ENCODE measurements at regions not wholly inside any gene's neighbourhood (a gene's known extent, or its start where the extent isn't known, plus 50 kb on each side); places are given as distances from the start of the nearest gene placed in this dataset.

GRCh38 chr9:11821306-11821975 is 871.7 kb upstream of the TYRP1 start:
- TF ChIP-seq POLR2A (IDR thresholded peaks at IDR 0.05; ENCODE audit: low read length) = no peak
- TF ChIP-seq GATA1 (IDR thresholded peaks at IDR 0.05; ENCODE audit: low read depth, low read length) = no peak
- no peak for DNase-seq

GRCh38 chr9:11828201-11828600 is 865.0 kb upstream of the TYRP1 start:
- no peak for DNase-seq
- TF ChIP-seq POLR2A (IDR thresholded peaks at IDR 0.05; ENCODE audit: low read length) (no peak), GATA1 (IDR thresholded peaks at IDR 0.05; ENCODE audit: low read depth, low read length) (no peak)

- no peak for DNase-seq
- TF ChIP-seq GATA1 (IDR thresholded peaks at IDR 0.05; ENCODE audit: low read depth, low read length) (no peak), POLR2A (IDR thresholded peaks at IDR 0.05; ENCODE audit: low read length) (no peak)
Measured at GRCh38 chr9:11833056-11833455, 860.1 kb upstream of the TYRP1 start.

GRCh38 chr9:11868795-11869194 is 824.4 kb upstream of the TYRP1 start:
- no peak for DNase-seq
- TF ChIP-seq GATA1 (IDR thresholded peaks at IDR 0.05; ENCODE audit: low read depth, low read length) (no peak), POLR2A (IDR thresholded peaks at IDR 0.05; ENCODE audit: low read length) (no peak)

GRCh38 chr9:11871852-11872251 is 821.3 kb upstream of the TYRP1 start:
- no peak for TF ChIP-seq POLR2A (IDR thresholded peaks at IDR 0.05; ENCODE audit: low read length)
- TF ChIP-seq GATA1 (IDR thresholded peaks at IDR 0.05; ENCODE audit: low read depth, low read length) = no peak
- DNase-seq = no peak

GRCh38 chr9:11872471-11872870 is 820.7 kb upstream of the TYRP1 start:
- no peak for DNase-seq
- TF ChIP-seq GATA1 (IDR thresholded peaks at IDR 0.05; ENCODE audit: low read depth, low read length) (no peak), POLR2A (IDR thresholded peaks at IDR 0.05; ENCODE audit: low read length) (no peak)

GRCh38 chr9:11874414-11874813 is 818.8 kb upstream of the TYRP1 start:
- TF ChIP-seq GATA1 (IDR thresholded peaks at IDR 0.05; ENCODE audit: low read depth, low read length) = no peak
- no peak for TF ChIP-seq POLR2A (IDR thresholded peaks at IDR 0.05; ENCODE audit: low read length)
- DNase-seq = no peak

- TF ChIP-seq POLR2A (IDR thresholded peaks at IDR 0.05; ENCODE audit: low read length) = no peak
- TF ChIP-seq GATA1 (IDR thresholded peaks at IDR 0.05; ENCODE audit: low read depth, low read length) = no peak
- DNase-seq = no peak
Measured at GRCh38 chr9:11892401-11892800, 800.8 kb upstream of the TYRP1 start.

- no peak for DNase-seq
- TF ChIP-seq GATA1 (IDR thresholded peaks at IDR 0.05; ENCODE audit: low read depth, low read length) = no peak
- no peak for TF ChIP-seq POLR2A (IDR thresholded peaks at IDR 0.05; ENCODE audit: low read length)
Measured at GRCh38 chr9:11893331-11893730, 799.9 kb upstream of the TYRP1 start.

- TF ChIP-seq GATA1 (IDR thresholded peaks at IDR 0.05; ENCODE audit: low read depth, low read length) = no peak
- TF ChIP-seq POLR2A (IDR thresholded peaks at IDR 0.05; ENCODE audit: low read length) = no peak
- DNase-seq = no peak
Measured at GRCh38 chr9:11894136-11894535, 799.0 kb upstream of the TYRP1 start.

- no peak for TF ChIP-seq GATA1 (IDR thresholded peaks at IDR 0.05; ENCODE audit: low read depth, low read length)
- TF ChIP-seq POLR2A (IDR thresholded peaks at IDR 0.05; ENCODE audit: low read length) = no peak
- no peak for DNase-seq
Measured at GRCh38 chr9:11902610-11903009, 790.6 kb upstream of the TYRP1 start.

- DNase-seq = no peak
- no peak for TF ChIP-seq POLR2A (IDR thresholded peaks at IDR 0.05; ENCODE audit: low read length)
- TF ChIP-seq GATA1 (IDR thresholded peaks at IDR 0.05; ENCODE audit: low read depth, low read length) = no peak
Measured at GRCh38 chr9:11915699-11916098, 777.5 kb upstream of the TYRP1 start.

GRCh38 chr9:11928871-11929321 is 764.3 kb upstream of the TYRP1 start:
- no peak for DNase-seq
- TF ChIP-seq POLR2A (IDR thresholded peaks at IDR 0.05; ENCODE audit: low read length) = no peak
- no peak for TF ChIP-seq GATA1 (IDR thresholded peaks at IDR 0.05; ENCODE audit: low read depth, low read length)

GRCh38 chr9:11931109-11931508 is 762.1 kb upstream of the TYRP1 start:
- no peak for TF ChIP-seq GATA1 (IDR thresholded peaks at IDR 0.05; ENCODE audit: low read depth, low read length)
- no peak for TF ChIP-seq POLR2A (IDR thresholded peaks at IDR 0.05; ENCODE audit: low read length)
- DNase-seq = no peak

GRCh38 chr9:11931751-11932150 is 761.4 kb upstream of the TYRP1 start:
- no peak for DNase-seq
- TF ChIP-seq POLR2A (IDR thresholded peaks at IDR 0.05; ENCODE audit: low read length) = no peak
- no peak for TF ChIP-seq GATA1 (IDR thresholded peaks at IDR 0.05; ENCODE audit: low read depth, low read length)
